GM19467 (cell line): ENCODE measurements at regions not wholly inside any gene's neighbourhood (a gene's known extent, or its start where the extent isn't known, plus 50 kb on each side); places are given as distances from the start of the nearest gene placed in this dataset.
"Not testable (repeated sequence)": the region's sequence is repeated elsewhere in the genome, so short reads cannot be mapped to it uniquely, and the experiment has no call there.

Experiments
- ATAC-seq: cut with Tn5 transposase; IDR thresholded peaks from one replicate; pipeline ENCODE4 v1.9.1; 2021; ENCODE audit warnings: mild to moderate bottlenecking, moderate library complexity; ENCODE audit not compliant: unreplicated experiment

DNA sequence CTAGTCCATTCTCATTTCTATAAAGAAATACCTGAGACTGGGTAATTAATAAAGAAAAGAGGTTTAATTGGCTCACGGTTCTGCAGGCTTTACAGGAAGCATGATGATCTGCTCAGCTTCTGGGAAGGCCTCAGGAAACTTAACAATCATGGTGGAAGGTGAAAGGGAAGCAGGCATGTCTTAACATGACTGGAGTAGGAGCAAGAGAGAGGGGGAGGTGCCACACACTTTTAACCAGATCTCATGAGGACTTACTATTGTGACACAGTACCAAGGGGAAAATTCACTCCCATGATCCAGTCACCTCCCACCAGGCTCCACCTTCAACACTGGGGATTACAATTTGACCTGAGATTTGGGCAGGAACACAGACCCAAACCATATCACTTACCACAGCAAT is 310.1 kb downstream of the SH3GL2 start:
- ATAC-seq: not testable (repeated sequence)

DNA sequence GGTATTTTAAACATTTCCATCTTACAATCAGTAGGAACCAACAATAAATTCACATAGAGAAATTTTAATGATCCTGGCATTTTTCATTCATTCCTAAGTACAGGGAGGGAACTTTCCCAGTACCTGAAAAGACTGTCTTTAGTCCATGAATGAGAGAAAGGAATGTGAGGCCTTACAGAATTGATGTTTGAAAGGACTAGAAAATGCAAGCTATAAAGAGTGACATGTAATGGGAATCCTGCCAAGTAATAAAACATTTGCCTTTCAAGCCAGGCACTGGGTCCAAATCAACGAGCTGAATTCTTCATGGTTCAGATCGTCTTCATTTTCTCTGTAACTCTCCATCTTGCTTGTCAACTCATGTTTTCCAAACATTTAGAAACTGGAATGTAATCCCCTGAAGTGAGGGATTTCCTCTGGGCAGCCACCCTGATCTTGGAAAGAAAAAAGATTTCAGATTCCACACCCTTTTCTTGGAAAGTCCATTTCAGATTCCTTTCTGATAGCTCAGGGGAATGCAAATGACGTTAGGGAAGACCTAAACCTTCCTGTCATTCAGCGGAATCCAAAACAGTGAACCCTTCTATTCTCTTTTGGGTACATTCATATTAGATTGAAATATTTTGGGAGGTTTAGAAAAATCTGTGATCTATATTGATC is 315.8 kb downstream of the SH3GL2 start:
- ATAC-seq: no peak

DNA sequence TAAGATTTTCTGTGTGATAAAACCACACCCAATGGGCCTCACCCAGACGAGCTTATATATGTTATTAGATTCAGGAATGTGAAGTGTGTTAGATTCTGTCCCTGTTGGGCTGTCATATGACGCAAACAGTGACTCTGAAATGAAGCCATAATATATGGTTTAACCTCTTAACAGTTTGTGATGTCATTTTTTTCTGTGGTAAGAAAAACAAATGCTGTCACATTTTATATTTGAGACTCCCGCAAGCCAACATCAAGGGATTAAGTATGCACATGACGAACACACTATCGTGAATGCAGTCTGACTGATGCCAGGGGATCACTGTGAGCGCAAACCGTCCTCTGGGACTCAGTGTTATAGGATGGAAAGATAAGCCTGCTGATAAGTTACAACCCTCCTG is 321.7 kb downstream of the SH3GL2 start:
- ATAC-seq: no peak

DNA sequence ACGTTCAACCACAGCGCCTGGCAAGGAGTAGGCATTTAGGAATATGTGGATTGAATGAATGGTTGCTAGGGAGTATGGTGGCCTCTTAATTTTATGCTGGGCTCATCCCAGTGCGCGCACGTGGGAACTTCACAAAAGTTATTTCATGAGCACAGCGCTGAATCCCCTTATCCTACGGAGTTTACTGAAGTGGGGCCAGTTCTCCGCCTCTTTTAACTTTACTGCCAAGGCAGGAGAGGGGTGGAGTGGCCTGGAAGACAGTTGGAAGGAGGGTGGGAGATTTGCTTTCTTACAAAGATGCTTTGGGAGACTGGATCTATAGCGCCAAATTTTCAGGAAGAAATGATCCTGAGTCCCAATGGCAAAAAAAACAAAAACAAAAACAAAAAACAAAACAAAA is 326.5 kb downstream of the SH3GL2 start:
- ATAC-seq: no peak

DNA sequence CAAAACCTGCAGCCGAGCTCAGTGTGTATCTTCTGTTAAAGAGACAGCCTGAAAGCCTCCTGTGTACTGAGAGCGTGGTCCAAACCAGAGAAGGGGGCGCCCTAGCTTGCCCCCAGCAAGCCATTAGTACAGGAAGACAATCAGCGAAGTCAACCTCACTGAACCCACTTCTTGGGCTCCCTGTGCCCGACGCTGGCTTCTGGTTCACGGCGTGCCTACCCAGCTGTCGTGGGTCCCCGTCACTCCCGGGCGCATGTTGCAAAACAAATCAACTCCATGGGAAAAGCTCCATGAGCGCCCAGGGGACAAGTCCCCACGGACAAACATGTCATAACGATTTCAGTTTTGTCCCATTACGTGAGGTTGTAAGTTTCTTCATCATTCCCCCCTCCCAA is 326.9 kb downstream of the SH3GL2 start:
- ATAC-seq: no peak

DNA sequence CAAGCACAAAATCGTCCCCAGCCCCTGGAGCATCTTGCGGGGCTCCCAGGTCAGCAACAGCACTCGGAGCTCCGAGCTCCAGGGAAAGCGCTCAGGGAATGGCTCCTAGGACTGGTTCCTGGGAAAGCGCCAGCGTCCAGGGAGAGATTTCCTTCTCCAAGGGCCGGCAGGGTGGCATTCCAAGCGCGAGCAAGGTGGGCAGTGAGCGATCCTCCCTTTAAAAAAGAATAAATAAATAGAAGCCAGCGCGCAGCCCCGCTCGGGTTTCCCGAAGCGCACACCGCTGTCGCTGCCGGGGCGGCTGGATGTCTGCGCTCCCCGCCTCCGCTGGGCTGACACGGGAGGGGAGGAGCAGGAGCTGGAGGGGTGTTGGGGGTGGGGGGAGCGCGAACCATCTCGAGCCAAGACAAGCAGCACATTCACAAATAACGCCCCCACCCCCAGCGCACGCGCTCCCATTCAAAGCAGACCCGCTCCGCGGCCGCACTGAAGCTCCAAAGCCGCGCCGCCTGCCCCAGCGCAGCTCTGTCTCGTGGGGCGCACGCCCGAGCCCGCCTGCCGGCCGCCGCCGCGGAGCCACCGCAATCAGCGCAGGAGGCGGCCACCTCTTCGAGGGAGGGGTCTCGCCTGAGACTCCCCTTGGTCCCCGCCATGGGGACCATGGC is 327.4 kb downstream of the SH3GL2 start:
- no peak for ATAC-seq

DNA sequence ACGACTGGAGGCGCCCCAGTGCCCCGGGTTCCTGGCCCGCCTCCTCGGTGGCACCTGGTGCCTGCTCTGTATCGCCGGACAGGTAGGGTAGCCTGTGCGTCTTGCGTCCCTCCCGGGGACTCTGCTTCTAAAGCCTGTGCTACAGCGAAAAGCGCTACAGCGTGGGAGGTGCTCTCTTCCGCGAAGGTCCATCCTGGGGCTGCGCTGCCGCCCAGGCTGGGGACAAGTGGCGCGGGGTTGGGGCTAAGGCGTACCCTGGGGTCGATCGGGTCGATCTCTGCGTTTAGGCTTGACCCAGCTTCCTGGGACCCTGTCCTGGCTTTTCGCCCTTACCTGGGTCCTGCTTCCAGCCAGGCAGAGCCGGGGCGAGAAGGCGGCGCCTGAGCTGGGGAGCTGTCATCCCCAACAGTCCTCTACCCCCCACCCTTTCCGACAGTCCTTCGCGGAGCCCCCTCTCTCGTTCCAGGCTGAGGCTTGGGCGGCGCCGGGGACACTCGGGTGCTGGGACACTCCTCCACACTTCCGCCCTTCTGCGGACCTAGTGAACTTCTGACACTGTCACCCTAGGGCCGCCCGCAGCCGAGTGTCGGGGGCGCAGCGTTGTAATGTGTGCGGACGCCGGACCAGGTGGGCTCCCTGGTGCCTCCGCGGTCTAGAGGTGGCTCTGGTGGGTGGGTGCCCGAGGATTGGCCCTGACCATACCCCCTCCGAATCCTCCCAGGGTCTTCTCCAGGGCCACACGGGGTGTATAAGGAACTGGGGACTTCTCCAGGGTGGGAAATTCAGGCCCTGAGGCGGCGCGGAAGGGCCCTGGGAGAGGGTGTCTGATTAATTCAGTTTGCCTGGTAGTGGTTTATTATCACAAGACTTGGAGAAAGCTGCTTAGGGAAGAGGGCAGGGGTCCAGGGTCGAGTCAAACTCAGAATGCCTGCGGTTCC is 328.2 kb downstream of the SH3GL2 start:
- ATAC-seq: no peak

DNA sequence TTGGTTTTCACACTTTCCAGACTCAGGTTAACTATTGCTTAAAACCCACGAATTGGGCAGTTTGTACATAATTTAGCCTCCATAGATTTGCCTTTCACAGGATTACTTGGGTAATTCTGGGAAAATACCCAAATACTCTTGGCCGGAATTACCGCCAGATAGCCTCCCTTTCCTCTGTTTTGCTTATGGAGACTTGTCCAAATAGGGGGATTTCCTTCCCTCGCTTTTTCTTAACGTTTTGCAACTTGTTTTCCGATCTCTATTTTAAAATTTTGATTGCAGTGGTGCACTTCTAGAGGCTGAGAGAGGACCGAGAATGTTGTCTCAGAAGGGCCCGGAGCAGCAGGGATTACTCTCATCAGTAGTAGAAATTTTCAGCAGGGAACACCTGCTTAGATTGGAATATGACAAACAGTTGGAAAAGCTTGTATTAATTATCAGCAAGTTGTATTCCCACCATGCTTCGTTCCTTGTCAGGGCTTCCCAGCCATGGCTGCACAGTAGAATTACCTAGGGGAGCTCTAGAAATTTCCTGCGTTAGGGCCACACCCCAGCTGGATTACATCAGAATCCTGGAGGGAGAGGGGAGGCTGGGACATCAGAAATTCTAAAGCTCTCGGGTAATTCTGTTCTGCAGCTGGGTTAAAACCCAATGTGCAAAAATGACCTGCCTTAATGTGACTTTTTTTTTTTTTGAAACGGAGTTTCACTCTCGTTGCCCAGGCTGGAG is 329.1 kb downstream of the SH3GL2 start:
- ATAC-seq: no peak

DNA sequence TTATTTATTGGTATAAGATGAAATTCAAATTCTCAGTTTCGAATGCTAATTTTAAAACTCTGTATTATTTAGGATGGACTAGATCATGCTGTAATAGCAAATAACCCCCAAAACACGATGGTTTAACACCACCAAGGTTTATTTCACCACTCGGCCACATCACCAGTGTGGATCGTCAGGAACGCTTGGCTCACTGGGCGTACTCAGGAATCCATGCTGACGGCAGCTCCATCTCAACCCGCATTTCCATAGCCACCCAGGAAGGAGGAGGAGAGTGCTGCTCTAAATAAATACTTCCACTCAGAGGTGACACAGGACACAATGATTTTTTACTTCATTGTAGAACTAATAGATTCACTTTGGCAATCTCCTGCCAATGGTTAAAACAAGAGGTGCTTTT is 347.4 kb downstream of the SH3GL2 start:
- no peak for ATAC-seq

DNA sequence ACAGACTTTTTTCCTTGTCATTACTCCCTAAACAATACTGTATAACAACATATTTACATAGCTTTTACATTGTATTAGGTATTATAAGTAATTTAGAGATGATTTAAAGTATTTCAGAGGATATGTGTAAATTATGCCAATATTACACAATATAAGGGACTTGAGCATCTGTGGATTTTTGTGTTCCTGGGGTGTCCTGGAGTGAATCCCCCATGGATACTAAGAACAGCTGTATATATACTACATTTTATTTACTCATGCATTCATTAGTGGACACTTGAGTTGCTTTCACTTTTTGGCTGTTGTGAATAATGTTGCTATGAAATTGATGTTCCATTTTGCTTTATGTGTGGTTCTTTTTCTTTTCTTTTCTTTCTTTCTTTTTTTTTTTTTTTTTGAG is 348.8 kb downstream of the SH3GL2 start:
- no peak for ATAC-seq

DNA sequence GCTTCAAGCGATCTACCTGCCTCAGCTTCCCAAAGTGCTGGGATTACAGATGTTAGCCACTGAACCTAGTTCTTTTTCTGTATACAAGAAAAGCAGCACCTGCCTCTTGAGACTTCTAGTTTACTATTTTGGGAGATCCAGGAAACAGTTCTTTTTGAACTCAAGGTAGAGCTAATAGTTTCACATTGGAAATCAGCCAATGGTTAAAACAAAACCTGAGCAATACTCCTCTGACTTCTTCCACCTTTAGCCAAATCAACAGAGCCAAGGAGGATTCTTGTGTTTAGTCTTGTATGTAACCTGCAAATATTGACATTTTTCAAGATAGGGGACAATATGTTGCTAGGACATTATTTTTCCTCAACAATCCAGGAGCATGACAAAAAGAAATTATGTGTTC is 349.4 kb downstream of the SH3GL2 start:
- no peak for ATAC-seq

DNA sequence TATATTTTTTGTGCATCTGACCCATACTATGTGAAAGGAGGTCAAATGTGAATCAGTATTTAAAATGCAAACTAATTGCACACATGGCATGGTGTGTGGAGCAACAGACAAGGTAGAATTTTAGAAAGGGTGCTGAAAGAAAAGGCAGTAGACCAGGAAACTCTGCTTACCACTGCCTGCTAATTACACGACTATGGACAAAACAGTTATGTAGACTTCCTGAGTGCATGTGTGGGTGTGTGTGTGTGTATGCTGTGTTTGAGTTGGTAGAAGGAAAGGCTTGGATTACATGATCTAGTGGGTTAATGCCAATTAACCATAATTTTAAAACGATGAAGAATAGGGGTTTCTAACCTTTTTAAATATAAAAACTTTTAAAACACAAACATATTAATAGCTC is 349.9 kb downstream of the SH3GL2 start:
- ATAC-seq: no peak

DNA sequence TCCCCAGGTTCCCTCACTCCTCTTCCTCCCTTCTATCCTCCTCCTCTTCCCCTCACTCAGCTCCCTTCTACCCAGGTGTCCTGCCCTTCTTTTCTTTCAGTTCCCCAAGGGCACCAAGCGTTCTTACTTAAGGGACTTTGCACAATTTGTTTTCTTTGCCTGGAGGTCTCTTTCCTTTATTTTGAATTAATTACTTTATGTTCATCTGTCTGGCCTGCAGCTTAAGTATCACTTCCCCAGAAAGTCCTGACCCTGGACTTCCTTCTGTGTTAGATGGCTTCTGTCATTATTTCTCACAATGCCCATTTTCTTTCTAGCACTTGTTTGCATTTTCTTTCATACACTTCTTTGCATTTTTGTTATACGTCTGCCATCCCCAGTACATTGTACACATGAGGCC is 350.6 kb downstream of the SH3GL2 start:
- ATAC-seq: no peak

DNA sequence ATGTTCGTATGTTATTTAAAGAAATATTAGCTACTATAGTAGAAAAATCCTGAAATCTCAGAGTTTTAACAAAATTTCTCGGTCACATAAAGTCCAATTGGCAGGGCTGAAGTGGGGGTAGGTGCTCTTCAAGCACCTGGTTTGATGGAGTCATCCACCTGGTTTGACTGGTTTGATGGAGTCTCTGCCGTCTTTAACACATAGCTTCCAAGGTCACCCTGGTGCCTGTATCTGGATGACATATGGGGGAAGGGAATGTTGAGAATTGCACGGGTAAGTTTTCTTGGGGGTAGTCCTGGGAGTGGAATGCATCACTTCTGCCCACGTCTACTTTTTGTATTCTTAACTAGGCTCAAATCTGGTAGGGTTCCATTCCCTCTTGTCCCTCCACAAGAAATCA is 351.2 kb downstream of the SH3GL2 start:
- ATAC-seq: no peak

DNA sequence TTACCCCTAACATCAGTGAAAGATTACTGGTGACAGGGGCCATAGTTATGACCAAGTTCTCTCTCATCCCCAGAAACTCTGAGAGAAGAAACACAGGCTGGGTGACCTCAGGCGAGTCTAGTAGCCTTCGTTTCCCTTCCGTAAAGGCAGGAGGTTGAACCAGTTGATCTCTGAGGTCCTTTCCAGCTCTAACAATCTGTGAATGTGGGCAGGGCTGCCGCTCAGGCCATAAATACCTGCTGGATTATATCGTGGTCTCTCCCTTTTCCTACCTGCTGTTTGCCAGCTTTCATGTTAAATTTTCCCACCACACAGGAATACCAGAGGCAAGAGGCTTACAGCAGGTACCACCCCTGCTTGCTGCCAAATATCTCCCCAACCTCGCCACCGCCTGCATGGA is 357.5 kb downstream of the SH3GL2 start:
- ATAC-seq: no peak

DNA sequence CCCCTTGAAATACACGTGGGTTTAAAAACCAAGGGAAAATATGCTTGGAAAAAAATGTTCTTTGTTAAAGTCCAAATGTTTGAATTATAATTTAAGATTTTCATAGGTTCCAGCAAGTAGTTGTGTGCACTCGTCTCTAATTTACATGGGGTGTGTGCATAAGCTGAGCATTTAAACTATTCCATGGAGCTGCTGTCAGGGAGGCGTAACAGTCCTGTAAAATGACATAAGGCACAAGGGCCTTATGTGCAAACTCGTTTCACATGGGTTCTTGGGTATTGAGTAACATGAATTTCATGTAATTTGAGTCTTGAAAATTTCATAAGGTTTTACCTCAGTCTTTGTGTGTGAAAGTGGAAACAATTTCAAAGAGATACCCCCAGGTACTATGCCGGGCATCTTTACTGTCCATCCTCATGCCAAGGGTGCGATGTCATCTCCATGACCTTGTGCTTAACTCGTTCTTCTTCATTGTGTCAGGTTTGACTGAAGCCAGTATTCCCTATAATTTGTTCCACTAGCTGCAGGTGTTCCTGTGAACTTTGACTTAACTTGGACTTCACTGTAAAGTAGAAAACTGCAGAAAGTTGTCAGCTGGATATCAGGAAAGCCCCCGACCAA is 359.3 kb downstream of the SH3GL2 start:
- ATAC-seq: no peak

DNA sequence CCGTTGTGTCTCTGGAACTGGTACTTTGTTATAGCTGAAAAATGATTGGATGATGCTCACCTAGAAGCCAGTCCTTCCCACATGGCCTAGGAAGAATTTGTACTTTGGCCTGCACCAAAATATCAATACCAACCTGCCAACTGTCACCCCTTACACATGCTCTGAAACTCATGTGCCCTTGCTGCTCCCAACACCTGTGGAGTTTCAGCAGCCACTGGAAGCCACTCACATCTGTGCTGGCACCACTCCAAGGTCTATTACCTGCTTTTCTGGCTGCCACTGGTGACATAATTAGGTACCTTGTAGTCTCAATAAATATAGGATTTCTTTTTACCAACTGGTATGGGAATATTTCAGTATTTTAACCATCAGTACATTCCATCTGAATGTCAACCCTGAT is 363.6 kb downstream of the SH3GL2 start:
- no peak for ATAC-seq

DNA sequence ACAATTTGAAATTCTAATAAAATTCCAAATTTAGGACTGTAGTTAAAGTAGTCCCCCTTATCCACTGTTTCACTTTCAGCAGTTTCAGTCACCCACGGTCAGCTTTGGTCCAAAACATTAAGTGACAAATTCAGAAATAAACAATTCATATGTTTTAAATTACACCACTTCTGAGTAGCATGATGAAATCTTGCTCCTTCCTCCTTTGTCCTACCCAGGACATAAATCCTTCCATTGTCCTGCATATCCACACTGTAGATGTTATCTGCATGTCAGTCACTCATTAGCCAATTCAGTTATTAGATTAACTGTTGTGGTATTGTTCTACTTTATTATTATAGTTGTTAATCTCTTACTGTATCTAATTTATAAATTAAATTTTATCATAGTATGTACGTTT is 376.5 kb downstream of the SH3GL2 start:
- no peak for ATAC-seq

DNA sequence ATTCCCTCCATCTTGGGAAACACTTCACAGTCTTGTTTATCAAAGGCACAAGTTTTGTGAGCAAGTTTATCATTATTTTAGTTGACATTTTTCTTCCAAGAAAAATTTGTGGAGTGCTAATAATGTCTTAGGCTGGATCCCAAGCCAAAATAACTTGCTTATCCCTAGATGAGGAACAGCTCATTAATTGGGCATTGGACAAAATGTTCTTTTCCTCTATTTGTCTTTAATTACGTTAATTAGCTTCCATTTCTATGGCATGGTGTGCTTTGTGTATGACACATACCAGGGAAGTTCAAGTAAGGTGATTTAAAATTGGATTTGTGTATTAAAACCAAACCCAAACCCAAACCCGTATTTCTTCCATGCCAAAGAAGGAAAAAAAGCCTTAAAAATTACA is 379.5 kb downstream of the SH3GL2 start:
- ATAC-seq: no peak

DNA sequence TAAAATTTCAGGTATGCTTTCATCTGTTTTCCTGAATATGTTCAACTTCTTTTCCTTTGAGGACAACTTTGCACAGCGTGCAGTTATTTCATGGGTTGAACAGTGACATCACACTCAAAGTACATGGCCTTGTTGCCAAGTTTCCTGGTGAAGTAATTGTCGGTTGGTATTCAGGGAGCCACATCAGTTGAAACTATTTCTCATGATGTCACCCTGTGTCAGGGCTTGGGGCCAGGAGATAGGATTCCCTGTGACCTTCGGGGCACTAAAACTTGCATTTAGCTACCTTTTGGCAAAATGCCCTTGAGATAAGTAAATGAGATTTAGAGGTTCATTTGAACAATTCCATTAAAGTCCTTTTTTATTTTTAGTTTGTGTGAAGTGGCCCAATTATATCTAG is 383.9 kb downstream of the SH3GL2 start:
- no peak for ATAC-seq

DNA sequence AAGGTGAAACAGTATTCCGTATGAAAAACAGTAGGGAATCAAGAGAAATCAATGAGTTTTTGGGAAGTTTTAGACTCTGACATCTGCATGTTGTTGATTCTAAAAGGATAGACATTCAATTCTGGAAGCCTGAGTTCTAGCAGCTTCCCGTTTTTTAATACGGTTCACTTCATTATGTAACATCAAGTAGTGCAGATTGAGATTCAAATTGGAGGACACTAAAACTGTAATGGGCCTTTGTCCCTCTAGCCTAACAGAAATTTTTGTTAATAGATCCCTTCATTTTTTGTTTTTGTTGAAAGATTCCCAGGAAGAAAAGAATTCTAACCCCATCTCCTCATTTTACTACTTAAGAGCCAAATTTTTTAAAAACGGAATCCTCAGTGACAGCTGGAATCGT is 384.6 kb downstream of the SH3GL2 start:
- no peak for ATAC-seq
